Central memory CD4-positive, alpha-beta T cell (primary cell): ENCODE measurements at regions not wholly inside any gene's neighbourhood (a gene's known extent, or its start where the extent isn't known, plus 50 kb on each side); places are given as distances from the start of the nearest gene placed in this dataset.
"Not testable (repeated sequence)": the region's sequence is repeated elsewhere in the genome, so short reads cannot be mapped to it uniquely, and the experiment has no call there.

Experiments
- DNase-seq: peaks from one replicate; pipeline ENCODE4 v3.0.0; 2022

- no peak for DNase-seq
These were observed 212.1 kb upstream of the ATP6AP2 start for GRCh38 chrX:40368611-40369061.

GRCh38 chrX:40366661-40367060 is 214.1 kb upstream of the ATP6AP2 start:
- no peak for DNase-seq

GRCh38 chrX:40362291-40362690 is 218.5 kb upstream of the ATP6AP2 start:
- not testable (repeated sequence) for DNase-seq

GRCh38 chrX:40360557-40360956 is 220.2 kb upstream of the ATP6AP2 start:
- DNase-seq, result no peak

- no peak for DNase-seq
These were observed 221.2 kb upstream of the ATP6AP2 start for GRCh38 chrX:40359593-40359992.

- DNase-seq, result no peak
These were observed 221.8 kb upstream of the ATP6AP2 start for GRCh38 chrX:40358994-40359393.

GRCh38 chrX:40349251-40349650 is 231.5 kb upstream of the ATP6AP2 start:
- DNase-seq, result no peak

- no peak for DNase-seq
These were observed 234.4 kb upstream of the ATP6AP2 start for GRCh38 chrX:40346379-40346778.

- no peak for DNase-seq
These were observed 237.5 kb upstream of the ATP6AP2 start for GRCh38 chrX:40343319-40343718.

GRCh38 chrX:40340116-40340515 is 240.7 kb upstream of the ATP6AP2 start:
- DNase-seq, result no peak

- DNase-seq, result no peak
These were observed 235.6 kb upstream of the BCOR start for GRCh38 chrX:40333344-40333743.

- DNase-seq, result no peak
These were observed 234.0 kb upstream of the BCOR start for GRCh38 chrX:40331762-40332161.

- DNase-seq, result no peak
These were observed 233.6 kb upstream of the BCOR start for GRCh38 chrX:40331353-40331752.

GRCh38 chrX:40329616-40330015 is 231.9 kb upstream of the BCOR start:
- DNase-seq, result no peak

GRCh38 chrX:40327085-40327484 is 229.3 kb upstream of the BCOR start:
- DNase-seq, result no peak

- no peak for DNase-seq
These were observed 228.6 kb upstream of the BCOR start for GRCh38 chrX:40326186-40326965.

GRCh38 chrX:40325161-40325560 is 227.4 kb upstream of the BCOR start:
- DNase-seq, result no peak

- DNase-seq, result no peak
These were observed 226.2 kb upstream of the BCOR start for GRCh38 chrX:40323977-40324376.

GRCh38 chrX:40320819-40321218 is 223.1 kb upstream of the BCOR start:
- DNase-seq, result no peak

- DNase-seq, result no peak
These were observed 221.0 kb upstream of the BCOR start for GRCh38 chrX:40318801-40319200.

GRCh38 chrX:40318076-40318475 is 220.3 kb upstream of the BCOR start:
- DNase-seq, result no peak

- DNase-seq, result no peak
These were observed 218.7 kb upstream of the BCOR start for GRCh38 chrX:40316502-40316901.

GRCh38 chrX:40314070-40314469 is 216.3 kb upstream of the BCOR start:
- DNase-seq, result no peak

- no peak for DNase-seq
These were observed 215.5 kb upstream of the BCOR start for GRCh38 chrX:40313269-40313668.

- DNase-seq, result no peak
These were observed 212.7 kb upstream of the BCOR start for GRCh38 chrX:40310447-40310846.
